ENCODE measurements at regions not wholly inside any gene's neighbourhood (a gene's known extent, or its start where the extent isn't known, plus 50 kb on each side); places are given as distances from the start of the nearest gene placed in this dataset.

DNA sequence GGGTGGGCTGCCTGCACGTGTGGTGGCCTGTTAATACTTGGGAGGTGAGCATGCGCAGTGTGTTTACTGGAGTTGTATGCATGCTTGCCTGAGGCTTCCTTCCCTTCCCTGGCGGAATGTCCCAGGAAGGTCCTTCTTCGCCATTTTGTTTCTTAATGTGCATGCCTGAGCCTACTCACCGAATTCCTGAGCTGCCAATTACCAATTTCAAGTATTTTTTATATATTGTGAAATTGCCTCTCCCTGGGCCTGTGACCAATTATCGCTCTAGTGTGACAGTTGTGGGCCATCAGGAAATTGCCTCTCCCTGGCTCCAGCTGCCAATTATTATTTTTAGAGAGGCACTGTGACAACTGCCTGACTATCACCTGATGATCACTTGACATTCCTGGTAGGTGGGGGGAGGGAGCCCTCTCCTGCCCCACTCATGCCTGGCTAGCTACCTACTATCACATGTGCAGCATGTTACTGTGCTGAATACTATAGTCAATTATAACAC, 70.0 kb downstream of the FAM50B start:
- TF ChIP-seq EZH2 (IDR thresholded peaks at IDR 0.05) (no peak), POLR2AphosphoS5 (IDR thresholded peaks at IDR 0.05; ENCODE audit: borderline replicate concordance, low read depth, low read length) (no peak), FOXP2 (optimal IDR thresholded peaks at IDR 0.05; ENCODE audit: control extremely low read depth, extremely low read length, insufficient read depth) (no peak)

Data from SK-N-MC (cell line).